ENCODE measurements at regions not wholly inside any gene's neighbourhood (a gene's known extent, or its start where the extent isn't known, plus 50 kb on each side); places are given as distances from the start of the nearest gene placed in this dataset.

- TF ChIP-seq CTCF (IDR thresholded peaks at IDR 0.05) (no peak), POLR2A (IDR thresholded peaks at IDR 0.05) (no peak)
Observed at GRCh38 chr7:113996405-113996804, 77.6 kb upstream of the PPP1R3A start.

All from esophagus squamous epithelium (tissue), 4 donors.